Inferior parietal cortex (tissue), 1 donor: ENCODE measurements at regions not wholly inside any gene's neighbourhood (a gene's known extent, or its start where the extent isn't known, plus 50 kb on each side); places are given as distances from the start of the nearest gene placed in this dataset.
A peak's percentile ranks its signal among the peaks of the same experiment; 100 is the strongest.
"Not testable (repeated sequence)": the region's sequence is repeated elsewhere in the genome, so short reads cannot be mapped to it uniquely, and the experiment has no call there.

Experiments used
- DNase-seq: peaks from one replicate; pipeline ENCODE4 v3.0.0-alpha.2; 2016; ENCODE audit errors: extremely low spot score

DNA sequence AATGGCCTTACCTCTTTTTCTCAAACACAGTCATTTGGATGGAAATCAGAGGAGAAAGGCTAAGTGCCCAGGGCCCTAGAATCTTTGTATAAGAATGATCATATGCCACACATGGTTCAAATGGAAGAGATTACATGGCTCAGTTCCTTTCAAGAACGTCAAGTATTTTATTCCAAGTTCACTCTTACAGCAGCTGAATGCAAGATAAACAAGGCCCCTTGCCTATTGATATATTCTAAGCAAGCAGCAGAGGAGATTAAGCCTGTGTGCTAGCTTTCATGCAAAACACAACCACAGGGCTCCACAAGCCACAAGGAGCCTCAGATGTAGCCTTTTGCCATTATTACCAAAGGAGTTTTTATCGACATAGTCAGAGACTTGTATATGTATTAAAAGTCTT lies 55.3 kb upstream of the SLCO6A1 start:
- no peak for DNase-seq

DNA sequence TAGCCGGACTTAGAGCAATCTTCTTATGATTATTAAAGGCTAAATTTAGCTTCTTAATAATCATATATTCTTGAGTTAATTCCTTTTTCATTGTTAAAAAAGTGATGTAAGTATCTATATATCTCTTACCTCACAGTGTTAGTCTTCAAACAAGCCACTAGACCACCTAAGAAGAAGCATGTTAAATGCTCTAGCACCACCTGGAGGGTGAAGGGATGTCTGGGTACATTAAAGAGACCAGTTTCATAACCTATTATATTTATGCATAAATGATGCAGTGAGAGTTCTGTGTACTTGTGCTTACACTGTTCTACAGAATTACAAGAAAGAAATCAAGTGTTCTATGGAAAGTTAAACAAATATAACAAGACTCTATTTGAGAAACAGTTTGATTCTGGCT lies 55.9 kb upstream of the SLCO6A1 start:
- no peak for DNase-seq

DNA sequence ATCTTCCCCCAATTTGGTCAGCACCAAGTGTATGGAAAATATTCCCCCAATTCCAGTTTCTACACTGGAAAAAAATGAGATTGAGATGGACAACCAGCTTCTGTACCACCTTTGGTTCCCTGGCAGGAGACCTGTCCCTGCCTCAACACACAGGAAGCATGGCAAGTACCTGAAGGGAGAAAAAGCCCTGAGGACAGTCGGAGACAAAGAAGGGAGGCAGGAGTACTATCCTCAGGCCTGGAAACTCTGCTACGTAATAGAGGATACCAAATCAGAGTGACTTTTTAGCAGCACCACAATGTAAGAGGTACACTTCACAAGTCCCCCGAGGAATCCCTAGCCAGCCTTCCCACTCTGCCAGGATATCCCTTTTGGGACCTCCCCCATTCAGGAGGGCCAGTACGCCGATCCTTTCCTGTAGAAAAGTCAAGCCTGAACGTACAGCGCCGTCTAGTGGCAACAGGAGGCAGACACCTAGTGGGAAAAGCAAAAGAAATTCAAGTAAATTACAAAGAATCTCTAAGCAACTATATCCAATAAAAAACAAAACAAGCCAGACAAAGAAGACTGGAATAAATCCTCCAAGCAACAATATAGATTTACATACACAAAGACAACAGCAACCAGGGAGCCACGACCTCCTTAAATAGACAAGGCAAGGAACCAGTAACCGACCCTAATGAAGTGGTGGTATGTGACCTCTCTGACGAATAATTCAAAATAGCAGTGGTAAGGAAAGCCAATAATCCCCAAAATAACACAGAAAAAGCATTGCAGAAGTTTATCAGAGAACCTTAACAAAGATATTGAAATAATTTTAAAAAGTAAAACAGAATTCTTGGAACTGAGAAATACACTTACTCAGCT lies 63.3 kb upstream of the SLCO6A1 start:
- no peak for DNase-seq

GRCh38 chr5:102570747-102571146 lies 71.9 kb upstream of the SLCO6A1 start:
- DNase-seq, result no peak

DNA sequence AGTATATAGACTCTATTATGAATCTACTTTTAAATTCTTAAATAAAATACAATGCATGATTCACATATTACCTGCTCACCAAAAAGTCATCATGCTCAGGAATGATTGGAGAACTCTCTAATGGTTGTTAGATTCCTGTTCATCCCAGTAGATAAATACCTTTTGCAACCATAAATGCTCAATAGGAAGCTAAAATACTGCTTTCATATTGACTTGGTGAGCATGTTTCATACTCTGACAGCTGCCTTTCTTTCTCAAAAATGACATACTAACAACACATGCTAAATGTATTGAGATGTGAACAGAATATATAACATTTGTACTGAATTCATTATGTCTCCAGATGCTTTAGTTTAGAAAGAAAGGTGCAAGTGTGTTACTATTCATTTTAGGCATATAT lies 79.6 kb upstream of the SLCO6A1 start:
- DNase-seq, result no peak

DNA sequence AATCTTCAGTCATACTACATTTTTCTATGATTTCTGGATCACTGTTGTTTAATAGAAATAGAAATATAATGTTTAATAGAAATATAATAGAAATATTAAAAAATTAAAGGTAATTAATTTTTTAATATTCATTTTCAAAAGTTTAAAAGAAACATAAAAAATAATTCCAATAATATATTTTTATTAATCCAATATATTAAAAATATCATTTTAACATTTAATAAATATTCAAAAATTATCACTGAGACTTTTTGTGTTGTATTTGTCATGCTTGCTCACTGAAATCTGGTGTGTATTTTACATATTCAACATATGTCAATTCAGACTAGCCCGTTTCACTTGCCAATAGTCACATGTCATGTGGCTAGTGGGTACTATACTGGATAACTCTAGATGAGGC lies 80.6 kb upstream of the SLCO6A1 start:
- DNase-seq, result no peak

DNA sequence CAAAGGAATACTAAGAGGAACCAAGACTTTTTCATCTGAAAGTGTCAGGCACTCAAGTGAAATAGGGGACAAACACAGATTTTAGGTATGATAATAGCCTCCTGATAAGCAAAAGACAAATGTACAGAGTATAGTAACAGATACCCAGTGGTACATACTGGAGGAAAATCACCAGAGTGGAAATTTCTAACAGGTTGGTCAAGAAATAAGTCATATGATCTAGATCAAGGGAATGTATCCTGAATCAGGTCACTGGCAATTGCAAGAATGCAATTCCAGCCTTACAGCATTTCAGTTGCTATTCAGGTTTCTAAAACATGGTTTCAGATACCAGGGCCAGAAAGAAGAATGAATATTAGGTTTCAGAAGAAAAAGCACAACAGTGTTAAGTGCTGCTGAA lies 82.2 kb upstream of the SLCO6A1 start:
- no peak for DNase-seq

DNA sequence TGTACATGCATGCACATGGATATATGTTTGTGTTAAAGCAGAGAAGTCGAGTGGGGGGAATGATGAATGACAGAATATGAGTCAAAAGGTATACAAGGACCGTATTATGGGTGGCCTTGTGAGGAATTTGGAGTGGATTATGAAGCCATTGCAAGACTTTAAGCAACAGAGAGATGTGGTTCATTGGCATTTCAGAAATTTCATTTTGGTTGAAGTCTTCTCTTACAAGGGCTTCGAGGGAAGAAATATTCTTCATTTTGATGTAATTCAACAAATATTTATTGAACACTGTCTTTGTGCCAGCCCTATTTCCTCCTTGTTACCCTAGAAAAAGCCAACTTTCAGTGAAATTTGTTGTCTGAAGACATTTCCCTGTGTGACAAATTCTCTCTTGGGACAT lies 83.9 kb upstream of the SLCO6A1 start:
- DNase-seq, result no peak

- DNase-seq, result peak; percentile 61
Observed at GRCh38 chr5:102583276-102584124, 84.7 kb upstream of the SLCO6A1 start.

- DNase-seq, result no peak
Observed at GRCh38 chr5:102589661-102590060, 90.9 kb upstream of the SLCO6A1 start.

DNA sequence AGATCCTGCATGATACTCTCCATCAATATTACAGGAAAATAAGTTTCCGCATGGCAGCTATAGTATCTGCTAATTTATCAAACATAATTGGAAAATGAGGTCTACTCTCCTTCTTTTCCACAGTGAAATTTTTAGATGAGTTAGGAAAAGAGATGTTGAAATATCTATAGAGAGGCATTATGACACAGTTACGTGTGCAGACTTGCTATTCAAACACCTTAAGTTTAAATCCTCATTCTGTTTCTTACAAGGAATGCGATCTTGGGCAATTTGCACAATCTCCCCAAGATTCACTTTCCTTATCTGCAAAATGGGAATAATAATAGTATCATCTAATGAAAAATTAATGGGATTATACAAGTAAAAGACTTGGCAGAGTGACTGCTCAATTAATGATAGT lies 91.7 kb upstream of the SLCO6A1 start:
- no peak for DNase-seq

GRCh38 chr5:102591650-102592049 lies 92.8 kb upstream of the SLCO6A1 start:
- DNase-seq, result no peak

DNA sequence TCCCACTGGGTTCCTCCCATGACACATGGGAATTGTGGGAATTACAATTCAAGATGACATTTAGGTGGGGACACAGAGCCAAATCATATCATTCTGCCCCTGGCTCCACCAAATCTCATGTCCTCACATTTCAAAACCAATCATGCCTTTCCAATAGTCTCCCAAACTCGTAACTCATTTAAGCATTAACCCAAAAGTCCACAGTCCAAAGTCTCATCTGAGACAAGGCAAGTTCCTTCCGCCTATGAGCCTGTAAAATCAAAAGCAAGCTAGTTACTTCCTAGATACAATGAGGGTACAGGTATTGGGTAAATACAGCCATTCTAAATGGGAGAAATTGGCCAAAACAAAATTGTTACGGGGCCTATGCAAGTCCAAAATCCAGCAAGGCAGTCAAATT lies 93.8 kb upstream of the SLCO6A1 start:
- DNase-seq, result not testable (repeated sequence)

DNA sequence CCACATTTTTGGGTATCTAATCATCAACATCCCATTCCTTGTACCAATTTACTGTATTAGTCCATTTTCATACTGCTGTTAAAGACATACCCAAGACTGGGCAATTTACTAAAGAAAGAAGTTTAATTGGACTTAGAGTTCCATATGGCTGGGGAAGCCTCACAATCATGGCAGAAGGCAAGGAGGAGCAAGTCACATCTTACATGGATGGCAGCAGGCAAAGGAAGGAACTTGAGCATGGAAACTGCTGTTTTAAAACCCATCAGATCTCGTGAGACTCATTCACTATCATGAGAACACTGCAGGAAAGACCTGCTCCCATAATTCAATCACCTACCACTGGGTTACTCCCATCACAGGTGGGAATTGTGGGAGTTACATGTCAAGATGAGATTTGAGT lies 95.4 kb upstream of the SLCO6A1 start:
- no peak for DNase-seq

GRCh38 chr5:102595332-102595731 lies 96.5 kb upstream of the SLCO6A1 start:
- no peak for DNase-seq

- no peak for DNase-seq
Observed at GRCh38 chr5:102596113-102596512, 97.3 kb upstream of the SLCO6A1 start.

GRCh38 chr5:102596951-102597350 lies 98.2 kb upstream of the SLCO6A1 start:
- no peak for DNase-seq

GRCh38 chr5:102599289-102599688 lies 100.5 kb upstream of the SLCO6A1 start:
- DNase-seq, result no peak

- DNase-seq, result no peak
Observed at GRCh38 chr5:102600964-102601363, 102.2 kb upstream of the SLCO6A1 start.

GRCh38 chr5:102603670-102604069 lies 104.9 kb upstream of the SLCO6A1 start:
- DNase-seq, result no peak

GRCh38 chr5:102608414-102608813 lies 109.6 kb upstream of the SLCO6A1 start:
- no peak for DNase-seq

DNA sequence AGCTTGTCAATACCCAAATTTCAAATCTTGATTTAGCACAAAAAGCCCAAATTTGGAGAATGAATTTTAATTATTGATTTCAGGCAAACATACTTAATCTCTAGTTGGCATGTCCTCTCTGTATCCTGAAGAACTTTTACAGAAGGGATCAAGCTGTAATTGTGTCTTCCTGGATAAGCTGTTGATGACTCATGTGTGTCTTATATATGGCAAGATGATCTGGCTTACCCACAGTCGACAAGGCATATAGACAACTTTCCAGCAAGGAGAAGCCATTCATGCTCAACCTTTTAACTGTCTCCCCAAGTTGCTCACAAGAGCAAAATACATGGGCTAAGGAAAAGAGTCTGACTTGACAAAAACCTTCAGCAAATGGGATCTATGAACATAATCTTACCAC lies 112.5 kb upstream of the SLCO6A1 start:
- no peak for DNase-seq

DNA sequence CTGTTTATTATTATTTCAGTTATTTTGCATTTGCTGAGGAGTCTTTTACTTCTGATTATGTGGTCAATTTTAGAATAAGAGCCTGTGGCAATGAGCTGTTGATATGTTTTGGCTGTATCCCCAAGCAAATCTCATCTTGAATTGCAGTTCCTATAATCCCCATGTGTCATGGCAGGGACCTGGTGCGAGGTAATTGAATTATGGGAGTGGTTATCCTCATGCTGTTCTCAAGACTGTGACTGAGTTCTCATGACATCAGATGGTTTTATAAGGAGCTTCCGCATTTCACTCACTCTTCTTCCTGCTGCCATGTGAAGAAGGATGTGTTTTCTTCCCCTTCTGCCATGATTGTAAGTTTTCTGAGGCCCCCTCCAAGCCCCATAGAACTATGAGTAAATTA lies 114.9 kb upstream of the SLCO6A1 start:
- no peak for DNase-seq
